ENCODE measurements at regions not wholly inside any gene's neighbourhood (a gene's known extent, or its start where the extent isn't known, plus 50 kb on each side); places are given as distances from the start of the nearest gene placed in this dataset.

- DNase-seq = no peak
- Histone ChIP-seq H3K9ac (ENCODE audit: low read depth in 2 of 2, low read length in 2 of 2) (no peak overlapping the region), H3K27me3 (no peaks in the 10 kb centered on the region), H3K36me3 (no peaks in the 10 kb centered on the region), H3K4me1 (no peaks in the 10 kb centered on the region), H3K4me3 (no peak overlapping the region), H3K27ac (no peak overlapping the region), H3K9me3 (no peaks in the 10 kb centered on the region)
- intact Hi-C loops (cut with DNase I) = no loop called here
- TF ChIP-seq CTCF (IDR thresholded peaks at IDR 0.05) = no peak
Observed at GRCh38 chr20:6410721-6411120, 287.9 kb upstream of the FERMT1 start.

GRCh38 chr20:6407163-6407562 is 284.3 kb upstream of the FERMT1 start:
- Histone ChIP-seq H3K36me3 (no peaks in the 10 kb centered on the region), H3K27ac (no peak overlapping the region), H3K9ac (ENCODE audit: low read depth in 2 of 2, low read length in 2 of 2) (no peak overlapping the region), H3K4me1 (no peaks in the 10 kb centered on the region), H3K4me3 (no peak overlapping the region), H3K9me3 (no peaks in the 10 kb centered on the region), H3K27me3 (no peaks in the 10 kb centered on the region)
- no peak for TF ChIP-seq CTCF (IDR thresholded peaks at IDR 0.05)
- intact Hi-C loops (cut with DNase I) = no loop called here
- DNase-seq = no peak

GRCh38 chr20:6401893-6402557 is 279.2 kb upstream of the FERMT1 start:
- no peak for TF ChIP-seq CTCF (IDR thresholded peaks at IDR 0.05)
- H3K4me3 ChIP-seq = no peak overlapping the region

GRCh38 chr20:6397115-6397514 is 274.3 kb upstream of the FERMT1 start:
- H3K27ac ChIP-seq = no peak overlapping the region
- no peak for TF ChIP-seq CTCF (IDR thresholded peaks at IDR 0.05)

More at GRCh38 chr20:6401893-6402557, 279.2 kb upstream of the FERMT1 start:
- no peaks in the 10 kb centered on the region for H3K4me1 ChIP-seq
- no peaks in the 10 kb centered on the region for H3K36me3 ChIP-seq
- no peaks in the 10 kb centered on the region for H3K27me3 ChIP-seq
- no peak overlapping the region for H3K27ac ChIP-seq
- no peak for DNase-seq
- H3K9me3 ChIP-seq = no peaks in the 10 kb centered on the region
- no peak overlapping the region for H3K9ac ChIP-seq (ENCODE audit: low read depth in 2 of 2, low read length in 2 of 2)
- intact Hi-C loops (cut with DNase I) = no loop called here

GRCh38 chr20:6395695-6396094 is 272.9 kb upstream of the FERMT1 start:
- Histone ChIP-seq H3K4me3 (no peak overlapping the region), H3K9ac (ENCODE audit: low read depth in 2 of 2, low read length in 2 of 2) (no peak overlapping the region), H3K27ac (no peak overlapping the region), H3K36me3 (no peaks in the 10 kb centered on the region), H3K4me1 (no peaks in the 10 kb centered on the region), H3K9me3 (no peaks in the 10 kb centered on the region), H3K27me3 (no peaks in the 10 kb centered on the region)
- no peak for DNase-seq
- no peak for TF ChIP-seq CTCF (IDR thresholded peaks at IDR 0.05)
- intact Hi-C loops (cut with DNase I) = no loop called here

More at GRCh38 chr20:6397115-6397514, 274.3 kb upstream of the FERMT1 start:
- H3K27me3 ChIP-seq = no peaks in the 10 kb centered on the region
- H3K4me1 ChIP-seq = no peaks in the 10 kb centered on the region
- DNase-seq = no peak
- H3K9me3 ChIP-seq = no peaks in the 10 kb centered on the region
- H3K4me3 ChIP-seq = no peak overlapping the region
- H3K9ac ChIP-seq (ENCODE audit: low read depth in 2 of 2, low read length in 2 of 2) = no peak overlapping the region
- intact Hi-C loops (cut with DNase I) = no loop called here
- H3K36me3 ChIP-seq = no peaks in the 10 kb centered on the region

All from colonic mucosa (tissue), 4 donors.